ENCODE measurements at regions not wholly inside any gene's neighbourhood (a gene's known extent, or its start where the extent isn't known, plus 50 kb on each side); places are given as distances from the start of the nearest gene placed in this dataset.
"Not testable (repeated sequence)": the region's sequence is repeated elsewhere in the genome, so short reads cannot be mapped to it uniquely, and the experiment has no call there.

DNA sequence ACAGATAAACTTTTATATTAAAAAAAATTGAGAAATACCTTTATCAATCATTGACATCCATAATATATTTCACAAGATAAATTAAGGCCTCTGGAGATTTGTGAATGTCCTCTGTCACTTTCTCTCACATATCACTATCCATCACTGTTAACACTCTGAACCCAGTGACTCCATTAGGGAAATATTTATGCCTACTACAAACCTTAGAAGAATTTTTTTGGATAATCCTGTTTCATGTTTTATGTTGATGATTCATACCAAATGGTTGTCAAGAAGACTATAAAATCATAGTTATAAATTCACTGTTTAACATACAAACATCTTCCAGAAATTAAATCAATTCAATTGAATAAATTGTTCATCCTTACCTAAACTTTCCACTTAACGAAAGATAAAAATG is 357.6 kb upstream of the CDH10 start:
- no peak for DNase-seq

DNA sequence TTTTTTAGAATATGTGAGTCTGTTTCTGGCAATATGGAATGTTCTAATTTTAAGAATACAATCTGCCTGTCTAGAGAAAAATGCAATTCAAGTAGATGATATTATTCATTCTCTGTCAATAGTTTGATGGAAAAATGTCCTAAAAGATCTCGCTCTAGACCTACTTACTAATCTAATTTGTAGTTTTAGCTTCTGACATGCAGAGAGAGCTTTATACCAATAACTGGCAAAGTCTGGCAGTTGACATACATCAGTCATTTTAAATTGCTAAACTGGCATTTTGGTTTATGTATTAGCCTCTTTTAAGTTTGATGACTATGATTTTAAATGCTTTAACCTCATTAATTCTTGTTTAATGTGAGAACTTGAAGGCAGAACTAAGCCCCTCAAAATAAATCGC is 355.0 kb upstream of the CDH10 start:
- DNase-seq, result no peak

DNA sequence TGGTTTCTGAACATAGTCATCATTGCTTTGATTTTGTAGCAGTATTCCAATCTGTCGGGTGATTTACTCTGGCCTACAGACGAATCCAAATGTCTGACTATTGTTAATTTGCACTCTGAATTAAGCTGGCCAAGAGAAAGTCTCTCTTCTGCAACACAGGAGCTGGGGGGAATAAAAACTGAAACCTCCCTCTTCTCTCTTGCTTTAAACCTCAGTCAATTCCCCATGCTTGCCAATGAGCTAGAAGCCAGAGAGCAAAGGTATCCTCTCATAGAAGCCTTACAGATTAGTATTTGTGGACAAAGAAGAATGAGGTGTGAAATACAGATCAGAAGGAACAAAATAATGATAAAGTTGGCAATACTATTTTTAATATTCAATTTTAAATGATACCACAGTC is 353.9 kb upstream of the CDH10 start:
- no peak for DNase-seq

DNA sequence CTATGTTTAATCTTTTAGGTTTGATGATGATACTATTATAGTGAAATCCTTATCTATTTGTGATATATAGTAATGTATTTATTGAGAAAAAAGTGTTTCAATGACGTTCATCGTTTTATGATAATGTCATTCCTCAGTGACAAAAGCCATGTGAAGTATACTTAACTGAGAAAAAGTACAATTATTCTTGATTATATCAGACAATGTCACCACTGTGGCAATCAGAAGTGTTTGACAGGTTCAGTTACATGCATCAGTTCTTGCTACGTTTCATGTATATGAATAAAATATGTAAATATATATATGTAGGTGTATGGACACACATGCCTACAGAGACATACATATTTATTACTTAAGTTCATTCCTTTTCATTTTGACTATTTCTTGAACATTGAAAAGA is 341.5 kb upstream of the CDH10 start:
- DNase-seq, result no peak

DNA sequence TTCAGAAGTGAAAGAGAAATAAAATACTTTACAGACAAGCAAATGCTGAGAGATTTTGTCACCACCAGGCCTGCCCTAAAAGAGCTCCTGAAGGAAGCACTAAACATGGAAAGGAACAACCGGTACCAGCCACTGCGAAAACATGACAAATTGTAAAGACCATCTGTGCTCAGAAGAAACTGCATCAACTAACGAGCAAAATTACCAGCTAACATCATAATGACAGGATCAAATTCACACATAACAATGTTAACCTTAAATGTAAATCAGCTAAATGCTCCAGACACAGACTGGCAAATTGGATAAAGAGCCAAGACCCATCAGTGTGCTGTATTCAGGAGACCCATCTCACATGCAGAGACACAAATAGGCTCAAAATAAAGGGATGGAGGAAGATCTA is 333.8 kb upstream of the CDH10 start:
- not testable (repeated sequence) for DNase-seq

DNA sequence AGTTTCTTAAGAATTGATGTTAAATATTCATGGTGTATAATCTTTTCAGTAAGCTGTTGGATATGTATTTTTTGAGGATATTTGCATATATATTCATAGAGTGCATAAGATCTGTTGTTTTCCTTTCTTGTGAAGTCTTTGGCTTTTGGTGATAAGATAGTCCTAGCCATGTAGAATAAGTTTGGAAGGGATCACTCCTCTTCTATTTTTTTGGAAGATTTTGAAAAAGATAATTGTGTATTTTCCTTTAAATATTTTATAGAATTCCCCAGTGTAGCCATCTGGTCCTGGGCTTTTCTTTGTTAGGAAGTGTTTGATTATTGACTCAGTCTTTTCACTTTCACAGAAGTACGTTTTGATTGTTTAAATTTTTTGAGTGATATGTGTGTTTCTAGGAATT is 318.8 kb upstream of the CDH10 start:
- DNase-seq, result no peak

DNA sequence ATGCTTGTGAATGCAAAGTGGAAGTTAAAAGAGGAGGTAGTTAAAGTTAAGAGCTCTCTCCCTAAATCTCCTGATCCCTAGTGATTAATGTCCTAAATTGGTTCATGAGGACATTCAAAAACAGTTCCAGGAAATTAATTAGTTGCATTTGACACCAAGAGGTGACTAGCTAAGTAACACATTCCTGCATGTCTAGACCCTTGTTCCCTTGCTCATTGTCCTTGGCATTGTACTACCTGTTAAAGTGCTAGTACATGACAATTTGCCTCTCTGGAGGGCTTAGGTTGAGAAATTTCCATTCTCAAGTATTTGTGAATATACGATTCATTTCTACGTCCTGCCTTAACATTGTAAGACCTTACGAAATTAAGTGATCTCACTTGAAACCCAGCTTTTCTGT is 278.6 kb upstream of the CDH10 start:
- DNase-seq, result no peak

DNA sequence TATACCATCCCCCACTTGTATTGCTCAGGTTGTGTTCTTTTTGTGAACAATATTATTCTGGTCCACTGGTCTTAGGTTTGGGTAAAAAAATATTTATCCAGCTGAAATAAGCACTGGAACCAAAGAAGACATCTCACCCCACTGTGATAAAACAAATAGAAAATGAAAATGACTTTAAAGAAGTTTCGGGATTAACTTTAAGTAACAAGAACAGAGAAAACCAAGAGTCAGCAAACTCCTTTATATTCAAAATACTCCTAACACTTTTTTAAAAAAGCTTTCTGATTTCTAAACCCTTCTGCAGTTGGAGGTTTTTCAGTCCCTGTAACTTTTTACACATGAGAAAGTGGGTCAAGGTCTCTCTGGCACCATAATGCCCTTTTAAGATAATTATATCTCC is 273.9 kb upstream of the CDH10 start:
- no peak for DNase-seq

DNA sequence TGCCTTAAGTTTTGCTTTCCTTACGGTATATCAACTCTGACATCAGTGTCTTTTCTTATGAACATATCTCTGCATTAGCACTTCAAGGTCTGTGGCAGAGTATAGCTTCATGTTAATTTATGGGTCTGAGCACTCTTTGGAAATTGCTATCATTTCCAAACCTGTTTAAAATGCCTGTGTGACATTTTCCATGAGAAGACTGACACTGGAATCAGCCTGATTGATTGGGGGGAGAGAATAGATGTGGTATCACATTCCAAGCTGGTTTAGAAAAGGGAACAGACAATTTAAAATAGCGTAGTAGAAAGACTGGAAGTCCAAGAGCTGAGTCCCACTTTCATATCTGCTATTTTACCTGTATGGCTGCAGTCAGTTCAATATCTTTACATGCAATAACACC is 272.1 kb upstream of the CDH10 start:
- DNase-seq, result no peak

DNA sequence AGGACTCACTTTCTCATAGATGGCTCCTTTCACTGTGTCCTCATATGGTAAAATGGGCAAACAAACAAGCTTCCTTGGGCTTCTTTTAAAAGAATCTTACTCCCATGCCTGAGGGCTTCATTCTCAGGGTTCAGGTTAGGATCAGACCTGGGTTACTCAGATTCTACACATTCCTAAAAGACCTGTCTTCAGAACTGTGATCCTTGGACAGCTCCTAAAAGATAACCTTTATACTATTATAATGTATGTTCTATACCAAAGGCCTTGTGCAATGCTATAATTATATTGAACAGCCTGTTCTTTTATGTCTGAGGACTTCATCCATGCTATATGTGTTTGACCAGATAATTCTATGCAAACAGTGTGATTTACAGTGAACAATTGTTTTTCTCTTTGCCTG is 264.4 kb upstream of the CDH10 start:
- no peak for DNase-seq

DNA sequence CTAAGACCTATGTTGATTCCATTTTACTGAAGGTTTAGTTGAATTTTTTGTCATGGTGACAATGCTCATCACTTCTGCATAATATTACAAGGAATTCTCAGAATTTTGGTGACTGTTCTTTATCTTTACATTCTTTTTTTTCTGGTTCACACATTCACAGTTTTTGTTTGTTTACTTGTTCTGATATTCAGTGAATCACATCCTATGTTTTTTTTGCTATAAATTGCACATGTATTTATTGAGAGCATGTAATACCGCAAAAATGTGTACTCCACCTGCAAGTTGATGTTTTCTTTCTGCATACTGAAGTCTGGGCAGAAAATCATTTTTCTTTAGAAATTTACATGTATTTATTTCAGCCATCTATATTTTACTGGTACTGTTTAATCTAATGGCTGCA is 261.9 kb upstream of the CDH10 start:
- DNase-seq, result no peak

DNA sequence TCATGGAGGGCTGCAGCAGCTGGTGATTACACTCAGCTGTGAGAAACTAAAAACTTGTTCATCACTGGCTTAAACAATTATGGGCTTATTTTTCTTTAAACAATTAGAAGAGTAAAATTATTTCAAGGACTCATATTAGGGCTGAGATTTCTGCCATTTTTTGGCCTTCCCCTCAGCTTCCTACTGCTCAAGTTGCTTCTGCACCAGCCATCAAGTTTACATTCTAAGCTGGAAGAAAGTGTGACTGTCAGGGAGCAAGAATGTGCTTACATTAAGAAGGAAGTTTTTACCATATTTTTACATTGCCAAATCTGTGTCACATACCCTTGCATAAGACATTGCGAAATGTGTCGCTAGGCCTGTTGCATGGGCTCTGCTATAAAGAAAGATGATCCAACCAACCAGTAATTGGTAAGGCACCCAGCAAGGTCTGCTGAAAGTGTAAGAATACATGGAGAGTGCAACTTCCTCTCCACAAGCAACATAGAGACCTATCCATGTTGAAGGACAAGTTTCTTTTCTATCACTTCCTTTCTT is 260.3 kb upstream of the CDH10 start:
- DNase-seq, result peak; percentile 26

DNA sequence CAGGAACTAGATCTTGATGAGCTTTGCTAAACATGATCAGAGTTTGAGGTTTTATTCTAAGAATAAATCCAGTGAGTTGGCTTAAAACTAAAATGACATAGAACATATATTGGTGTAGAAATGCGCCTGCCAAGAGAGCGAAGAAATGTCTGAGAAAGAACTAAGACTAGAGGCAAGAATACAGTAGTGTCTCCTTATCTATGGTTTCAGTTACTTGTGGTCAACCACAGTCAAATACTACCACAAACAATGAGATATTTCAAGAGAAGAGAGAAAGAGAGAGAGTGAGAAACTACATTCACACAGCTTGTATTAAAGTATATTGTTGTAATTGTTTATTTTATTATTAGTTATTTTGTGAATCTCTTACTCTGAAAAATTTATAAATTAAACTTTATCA is 254.4 kb upstream of the CDH10 start:
- DNase-seq, result no peak

DNA sequence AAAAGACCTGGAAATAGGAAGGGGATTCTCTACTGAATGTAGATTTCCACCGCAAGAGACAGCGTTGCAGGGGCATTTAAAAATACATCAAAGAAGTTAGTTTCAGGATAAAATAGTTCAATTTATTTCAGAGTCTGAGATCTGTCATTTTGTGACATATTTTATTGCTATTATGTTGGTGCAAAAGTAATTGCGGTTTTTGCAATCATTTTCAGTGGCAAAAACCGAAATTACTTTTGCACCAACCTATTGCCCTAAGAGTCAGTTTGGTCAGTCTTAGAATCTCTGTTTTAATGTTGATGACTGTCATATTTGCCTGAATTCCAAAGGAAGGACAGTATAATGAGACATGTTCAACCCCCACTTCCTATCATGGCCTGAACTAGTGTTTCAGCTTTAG is 219.5 kb upstream of the CDH10 start:
- no peak for DNase-seq

DNA sequence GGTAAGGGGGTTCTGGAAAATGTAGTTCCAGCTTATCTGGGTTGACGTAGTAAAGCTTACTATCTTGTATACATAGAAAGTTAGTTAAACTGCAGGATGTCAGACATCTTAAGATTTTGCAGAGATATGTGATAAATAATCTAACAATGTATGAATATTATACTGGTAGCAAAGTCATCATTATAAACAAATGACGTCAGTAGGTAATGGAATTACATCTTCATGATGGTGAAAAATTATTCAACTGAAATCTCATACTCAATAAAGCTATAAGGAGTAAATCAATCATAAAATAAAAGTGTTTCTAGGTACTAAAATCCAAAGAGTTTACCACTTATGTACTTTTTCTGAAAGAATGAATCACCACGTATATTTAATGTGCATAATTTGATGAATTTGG is 217.3 kb upstream of the CDH10 start:
- no peak for DNase-seq

DNA sequence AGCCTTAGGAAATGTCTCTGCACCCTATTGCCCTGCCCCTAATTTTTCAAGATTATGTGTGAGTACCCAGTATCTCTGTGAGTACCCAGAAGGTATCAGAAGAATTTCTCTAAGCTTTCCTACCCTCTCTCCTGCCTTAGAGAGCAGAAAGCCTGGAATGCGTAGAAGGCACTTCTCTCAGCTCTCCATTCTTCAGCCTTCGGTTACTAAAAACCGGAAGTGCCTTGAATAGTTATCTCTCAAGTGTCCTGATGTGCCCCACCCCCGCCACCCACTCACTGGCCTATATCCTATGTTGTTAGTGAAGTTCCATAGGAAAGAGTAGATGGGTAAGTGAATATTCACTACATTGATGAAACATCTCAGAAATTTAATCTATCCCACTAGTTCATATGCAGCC is 210.7 kb upstream of the CDH10 start:
- DNase-seq, result no peak

DNA sequence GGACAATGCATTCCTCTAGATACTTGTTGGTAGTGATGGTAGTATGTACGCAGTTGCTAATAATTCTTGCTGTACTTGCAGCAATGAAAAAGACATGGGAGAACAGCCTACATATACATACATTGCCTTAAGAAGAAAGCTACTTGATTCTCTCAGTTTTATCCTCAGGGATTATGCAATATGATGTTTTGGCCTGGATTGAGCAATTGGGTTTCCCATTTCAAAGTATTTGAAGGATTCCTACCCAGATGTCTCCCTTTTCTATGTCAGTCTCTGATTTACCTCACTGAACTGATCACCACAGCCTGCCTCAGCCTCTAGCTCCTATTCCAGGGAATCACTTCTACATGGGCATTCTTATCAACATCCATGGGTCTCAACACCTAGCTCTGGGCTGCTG is 210.1 kb upstream of the CDH10 start:
- no peak for DNase-seq

DNA sequence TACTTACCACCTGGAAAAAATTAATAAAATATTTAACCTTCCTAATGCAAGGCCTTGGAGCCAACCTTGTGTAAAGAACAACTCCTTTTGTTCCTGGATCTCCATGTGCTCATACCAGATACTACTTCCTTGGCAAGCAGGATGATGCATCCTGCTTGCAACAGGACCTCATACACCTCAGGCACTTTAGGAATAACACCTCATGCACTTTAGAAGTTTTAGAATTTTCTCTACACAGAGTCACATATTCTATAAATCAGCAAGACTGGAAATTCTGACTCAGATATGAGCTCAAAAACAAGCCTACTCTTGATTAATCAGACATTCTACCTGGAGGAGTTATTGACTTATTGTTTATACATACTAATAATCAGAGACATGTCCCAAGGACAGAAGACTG is 209.6 kb upstream of the CDH10 start:
- DNase-seq, result no peak

DNA sequence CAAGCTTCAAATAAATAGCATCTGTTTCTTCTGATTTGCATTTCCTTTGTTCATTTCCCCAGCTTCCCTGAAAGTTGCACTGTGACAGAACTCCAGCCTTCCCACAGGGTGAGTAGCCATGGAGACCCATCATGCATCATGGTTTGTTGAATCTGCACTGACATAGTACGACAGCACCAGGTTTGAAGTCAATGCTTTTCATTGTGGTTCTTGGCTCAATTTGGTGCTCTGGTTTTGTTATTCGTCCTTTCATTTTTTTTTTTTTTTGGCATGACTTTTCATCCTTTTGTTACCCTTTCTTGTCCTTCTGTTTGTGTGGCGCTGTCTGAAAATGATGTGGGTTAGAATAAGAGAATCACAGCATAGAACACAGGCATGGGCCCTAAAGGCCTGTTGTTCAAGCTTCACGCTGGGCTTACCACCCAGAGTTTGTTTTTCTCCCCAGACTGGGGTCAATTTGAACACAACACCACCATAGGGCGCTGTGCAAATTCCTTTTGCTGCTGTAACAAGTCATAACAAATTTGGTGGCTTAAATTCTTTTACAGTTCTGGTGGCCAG is 206.2 kb upstream of the CDH10 start:
- DNase-seq, result no peak

DNA sequence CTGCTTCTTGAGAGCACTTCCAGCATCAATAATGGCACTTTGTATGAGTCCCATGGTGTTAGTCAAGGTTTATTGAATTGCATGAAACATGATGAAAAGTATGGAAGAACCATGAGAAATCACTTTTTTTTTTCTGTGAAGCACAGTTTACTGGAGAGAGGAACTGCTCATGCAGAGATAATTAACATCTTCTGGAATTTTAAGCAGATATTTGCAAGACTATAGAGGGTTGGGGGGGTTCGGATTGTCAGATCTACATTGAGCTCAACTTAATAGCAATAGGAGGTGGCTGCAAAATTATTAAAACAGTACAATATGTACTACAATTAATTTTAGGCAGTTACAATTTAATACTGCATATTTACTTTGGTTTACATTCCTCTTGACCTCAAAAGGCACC is 204.4 kb upstream of the CDH10 start:
- DNase-seq, result no peak

DNA sequence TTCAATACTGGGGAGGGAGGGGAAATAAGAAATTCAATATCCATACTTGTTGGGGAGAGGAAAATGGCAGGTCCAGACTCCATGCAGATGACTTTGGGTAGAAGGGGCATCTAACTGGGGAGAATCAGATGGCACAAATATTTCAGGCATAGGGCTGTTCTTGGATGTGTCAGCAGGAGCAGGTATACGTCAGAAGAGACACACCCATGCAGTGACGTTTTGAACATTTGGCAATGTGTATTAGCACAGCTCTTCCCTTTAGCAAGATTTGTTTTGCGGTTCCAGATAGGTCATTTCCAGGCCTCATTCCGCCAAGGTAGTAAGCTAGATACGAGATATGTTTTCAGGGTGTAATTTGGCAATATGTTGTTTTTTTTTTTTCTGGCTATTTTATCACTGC is 187.2 kb upstream of the CDH10 start:
- no peak for DNase-seq

DNA sequence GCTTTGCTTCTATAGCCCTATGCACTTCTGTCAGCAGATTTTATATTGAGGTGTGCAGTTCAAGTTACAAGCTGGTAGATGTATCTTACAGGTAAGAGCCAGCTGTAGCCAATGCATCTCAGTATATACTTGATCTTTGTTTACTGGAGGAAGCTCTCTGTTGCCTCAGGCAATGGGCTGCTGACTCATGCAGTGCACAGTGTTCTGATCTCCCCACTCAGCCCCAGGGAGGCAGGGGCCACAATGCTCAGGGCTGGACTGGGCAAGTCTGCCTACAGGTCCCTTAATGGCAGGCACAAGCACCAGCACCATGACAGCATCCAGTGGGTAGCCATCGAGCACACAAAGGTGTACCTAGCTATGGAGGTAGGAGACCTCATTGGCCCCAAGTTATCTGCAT is 178.8 kb upstream of the CDH10 start:
- no peak for DNase-seq

DNA sequence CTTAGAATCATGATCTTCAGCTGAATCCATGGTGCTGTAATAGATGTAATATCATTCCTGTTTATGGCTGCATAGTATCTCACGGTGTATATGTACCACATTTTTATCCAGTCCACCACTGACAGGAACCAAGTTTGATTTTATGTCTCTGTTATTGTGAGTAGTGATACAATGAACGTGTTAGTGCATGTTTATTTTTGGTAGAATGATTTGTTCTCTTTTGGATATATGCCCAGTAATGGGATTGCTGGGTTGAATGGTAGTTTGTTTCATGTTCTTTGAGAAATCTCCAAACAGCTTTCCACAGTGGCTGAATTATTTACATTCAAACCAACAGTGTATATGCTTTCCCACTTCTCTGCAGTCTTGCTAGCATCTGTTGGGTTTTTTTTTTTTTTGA is 175.1 kb upstream of the CDH10 start:
- DNase-seq, result no peak

DNA sequence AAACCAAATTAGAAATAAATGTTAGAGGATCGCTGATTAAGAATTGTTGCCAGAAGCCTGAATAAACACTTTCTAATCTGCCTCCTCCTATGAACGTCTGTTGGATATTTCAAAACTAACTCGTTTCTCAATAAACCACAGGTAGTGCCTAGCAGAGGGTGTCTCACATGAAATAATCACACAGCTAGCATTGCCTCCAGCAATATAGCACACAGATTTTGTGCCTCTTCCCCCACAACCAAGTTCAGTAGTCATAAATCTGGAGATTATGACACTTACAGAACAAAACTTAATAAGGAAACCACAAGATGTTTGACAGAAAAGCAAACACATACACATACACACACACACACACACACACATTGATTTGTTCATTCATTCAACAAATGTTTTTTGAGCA is 173.2 kb upstream of the CDH10 start:
- no peak for DNase-seq

DNA sequence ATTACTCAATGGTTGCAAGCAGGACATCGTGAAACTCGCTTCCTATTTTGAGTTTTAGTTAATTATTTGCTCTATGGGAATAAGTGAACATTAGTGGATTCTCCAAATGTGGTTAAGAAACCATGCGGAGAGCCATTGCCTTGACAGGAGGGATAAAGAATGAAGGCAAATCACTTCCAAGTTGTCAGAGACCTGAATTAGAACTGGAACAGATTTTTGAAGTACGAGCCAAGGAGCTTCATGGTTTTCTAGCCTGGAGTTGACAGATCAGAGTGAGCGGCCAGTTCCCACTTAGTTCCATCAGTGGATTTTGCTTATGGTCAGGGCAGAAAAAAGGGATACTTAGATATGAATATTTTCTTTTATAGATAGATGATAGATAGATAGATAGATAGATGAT is 171.4 kb upstream of the CDH10 start:
- no peak for DNase-seq

DNA sequence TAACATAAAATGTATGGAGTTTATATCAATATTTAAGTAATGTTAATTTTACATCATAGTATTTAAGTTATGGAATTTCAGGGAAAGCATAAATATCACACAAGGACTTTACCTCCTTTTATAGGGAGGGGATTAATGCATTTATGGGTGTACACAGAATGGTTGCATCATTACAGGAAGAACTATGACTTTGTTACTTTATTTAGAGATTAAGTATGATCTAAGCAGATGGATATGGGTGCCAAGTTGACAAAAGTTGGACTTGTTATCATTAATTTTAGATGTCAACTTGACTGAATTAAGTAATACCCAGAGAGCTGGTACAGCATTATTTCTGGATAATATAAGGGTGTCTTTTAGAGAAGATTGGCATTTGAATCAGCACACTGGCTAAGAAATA is 160.5 kb upstream of the CDH10 start:
- DNase-seq, result no peak

Measured in GF-D8 (cell line).